ENCODE measurements at regions not wholly inside any gene's neighbourhood (a gene's known extent, or its start where the extent isn't known, plus 50 kb on each side); places are given as distances from the start of the nearest gene placed in this dataset.

GRCh38 chr9:18111146-18111545 lies 362.8 kb upstream of the ADAMTSL1 start:
- Histone ChIP-seq H4K20me1 (ENCODE audit: insufficient read depth, low read length) (no peaks in the 10 kb centered on the region), H3K4me3 (replicated peaks in 1 of 3; ENCODE audit: insufficient read depth in 1 of 3, low read depth in 2 of 3, low read length in 3 of 3) (no peak overlapping the region), H3K36me3 (replicated peaks in 1 of 2; ENCODE audit: control insufficient read depth in 1 of 2, insufficient read depth in 2 of 2, low read length in 2 of 2) (no peaks in the 10 kb centered on the region), H3K27ac (ENCODE audit: extremely low read length, insufficient read depth, low read length) (no peak overlapping the region), H3K79me2 (ENCODE audit: insufficient read depth, low read length) (no peaks in the 10 kb centered on the region), H3K4me2 (ENCODE audit: low read depth, low read length) (no peak overlapping the region), H3K4me1 (ENCODE audit: insufficient read depth, low read length) (no peaks in the 10 kb centered on the region), H3K27me3 (ENCODE audit: control insufficient read depth in 1 of 2, insufficient read depth in 2 of 2, low read length in 2 of 2) (no peaks in the 10 kb centered on the region), H3K9ac (ENCODE audit: insufficient read depth, low read depth, low read length) (no peak overlapping the region), H2AFZ (ENCODE audit: low read length) (no peak overlapping the region), H3K9me3 (ENCODE audit: low read length) (no peaks in the 10 kb centered on the region)
- no peak for ATAC-seq
- no peak for FAIRE-seq
- TF ChIP-seq MXD1 (CRISPR knock-in tag; IDR thresholded peaks at IDR 0.05) (no peak), ZMAT5 (CRISPR knock-in tag; IDR thresholded peaks at IDR 0.05; ENCODE audit: borderline replicate concordance, low read depth) (no peak), ZBTB37 (CRISPR knock-in tag; IDR thresholded peaks at IDR 0.05) (no peak), ZXDC (CRISPR knock-in tag; IDR thresholded peaks at IDR 0.05) (no peak), ZZZ3 (CRISPR knock-in tag; IDR thresholded peaks at IDR 0.05; ENCODE audit: borderline replicate concordance) (no peak), MED13 (CRISPR knock-in tag; IDR thresholded peaks at IDR 0.05) (no peak), ZNF674 (CRISPR knock-in tag; IDR thresholded peaks at IDR 0.05; ENCODE audit: low read depth) (no peak)
- ChIA-PET CTCF (ENCODE audit: low intra/inter-chr PET ratio, low total read pairs) (no interaction called here), POLR2A (no interaction called here)
- intact Hi-C loops (cut with micrococcal nuclease; ENCODE audit: unreplicated experiment) (no loop called here), in situ Hi-C loops (cut with HindIII; ENCODE audit: extremely low pct_ligation_motif_present, low pct_unique_long_range_greater_than_20kb) (no loop called here)
- no TSS peak for BruUV-seq (replicated peaks)
- no peak for DNase-seq (ENCODE audit: low spot score)

Data from HepG2 (cell line).